ENCODE measurements at regions not wholly inside any gene's neighbourhood (a gene's known extent, or its start where the extent isn't known, plus 50 kb on each side); places are given as distances from the start of the nearest gene placed in this dataset.

GRCh38 chr1:208433971-208434370, 189.8 kb upstream of the PLXNA2 start:
- TF ChIP-seq ZBTB17 (tag by site-specific recombination; IDR thresholded peaks at IDR 0.05) = no peak
- TF ChIP-seq ZNF274 (IDR thresholded peaks at IDR 0.05; ENCODE audit: low read length) = no peak
- TF ChIP-seq ZNF274 (tag by site-specific recombination; IDR thresholded peaks at IDR 0.05; ENCODE audit: borderline replicate concordance) = no peak
- TF ChIP-seq, protein P1, sequence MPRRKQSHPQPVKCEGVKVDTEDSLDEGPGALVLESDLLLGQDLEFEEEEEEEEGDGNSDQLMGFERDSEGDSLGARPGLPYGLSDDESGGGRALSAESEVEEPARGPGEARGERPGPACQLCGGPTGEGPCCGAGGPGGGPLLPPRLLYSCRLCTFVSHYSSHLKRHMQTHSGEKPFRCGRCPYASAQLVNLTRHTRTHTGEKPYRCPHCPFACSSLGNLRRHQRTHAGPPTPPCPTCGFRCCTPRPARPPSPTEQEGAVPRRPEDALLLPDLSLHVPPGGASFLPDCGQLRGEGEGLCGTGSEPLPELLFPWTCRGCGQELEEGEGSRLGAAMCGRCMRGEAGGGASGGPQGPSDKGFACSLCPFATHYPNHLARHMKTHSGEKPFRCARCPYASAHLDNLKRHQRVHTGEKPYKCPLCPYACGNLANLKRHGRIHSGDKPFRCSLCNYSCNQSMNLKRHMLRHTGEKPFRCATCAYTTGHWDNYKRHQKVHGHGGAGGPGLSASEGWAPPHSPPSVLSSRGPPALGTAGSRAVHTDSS (tag by site-specific recombination; IDR thresholded peaks at IDR 0.05) = no peak
